GM12878 (cell line): ENCODE measurements at regions not wholly inside any gene's neighbourhood (a gene's known extent, or its start where the extent isn't known, plus 50 kb on each side); places are given as distances from the start of the nearest gene placed in this dataset.

Experiments
- ATAC-seq: fragments of 200-7000 bp; cut with Tn5 transposase; 3 replicates; pipeline ENCODE4 v1.9.1; 2020; ENCODE audit warnings: mild to moderate bottlenecking, moderate library complexity
- BruUV-seq: library from RNA; stranded (reverse); fragments of 400-500 nt; replicated peaks from 2 replicates; lab custom pipeline; 2021; lab: Mats Ljungman, UMichigan
- CTCF ChIA-PET: fragments of 300-600 bp; sonication (Branson Sonifier 250); formaldehyde crosslinking; extraction: SDS; loops from one replicate; lab custom pipeline; 2021; ENCODE audit warnings: inconsistent platforms; lab: Yijun Ruan, JAX
- POLR2A ChIA-PET: fragments of 350-600 bp; formaldehyde crosslinking; extraction: SDS; loops from one replicate; lab custom pipeline; 2021; ENCODE audit warnings: inconsistent platforms; lab: Charles Lee
- RAD21 ChIA-PET: fragments of 300-600 bp; sonication (Branson Sonifier 250); formaldehyde crosslinking; loops from one replicate; lab custom pipeline; 2023; ENCODE audit warnings: antibody characterized with exemption; ENCODE audit not compliant: unreplicated experiment; lab: Charles Lee
- SMC1A ChIA-PET: fragments of 300-600 bp; sonication (Branson Sonifier 250); formaldehyde crosslinking; loops from one replicate; lab custom pipeline; 2023; ENCODE audit not compliant: unreplicated experiment, uncharacterized antibody; lab: Charles Lee
- DNase-seq: peaks from one replicate; pipeline ENCODE4 v3.0.0-alpha.2; 2011; ENCODE audit warnings: low read depth, low spot score
- FAIRE-seq: peaks from 3 replicates; lab custom pipeline; 2011; peaks lifted over from hg19 to GRCh38; lab: Jason Lieb, UNC
- H2AFZ ChIP-seq: 2 replicates; pipeline ENCODE4 v1.6.0; 2011; ENCODE audit warnings: low read depth, low read length, control low read depth; ENCODE audit not compliant: control insufficient read depth
- H3K27ac ChIP-seq: 2 replicates; pipeline ENCODE4 v1.5.1; 2011; ENCODE audit warnings: control low read depth; ENCODE audit not compliant: control insufficient read depth, insufficient read depth
- H3K27me3 ChIP-seq, 2 experiments: replicated peaks in 1 of 2; 2 replicates each; pipeline versions ENCODE4 v1.6.0 to v1.6.1; 2011; ENCODE audit warnings: low read length in 1 of 2; ENCODE audit not compliant: control insufficient read depth in 2 of 2, insufficient read depth in 2 of 2
- H3K36me3 ChIP-seq, 2 experiments: 2 replicates each; pipeline ENCODE4 v1.5.1; 2011; ENCODE audit warnings: low read length in 1 of 2; ENCODE audit not compliant: control insufficient read depth in 2 of 2, insufficient read depth in 2 of 2
- H3K4me1 ChIP-seq: 2 replicates; pipeline ENCODE4 v1.6.1; 2011; ENCODE audit warnings: mild to moderate bottlenecking, low read length, moderate library complexity, mixed read lengths; ENCODE audit not compliant: control insufficient read depth, insufficient read depth
- H3K4me2 ChIP-seq: 2 replicates; pipeline ENCODE4 v1.6.0; 2011; ENCODE audit warnings: control low read depth; ENCODE audit not compliant: control insufficient read depth, insufficient read depth
- H3K4me3 ChIP-seq: fragments of 200-600 bp; sonication (generic); 2 replicates; pipeline ENCODE4 v1.5.1; 2016
- H3K79me2 ChIP-seq: 2 replicates; pipeline ENCODE4 v1.6.0; 2011; ENCODE audit warnings: low read length; ENCODE audit not compliant: control insufficient read depth, insufficient read depth
- H3K9ac ChIP-seq: 2 replicates; pipeline ENCODE4 v1.8.0; 2011; ENCODE audit warnings: low read length, control low read depth, mixed read lengths; ENCODE audit not compliant: control insufficient read depth, insufficient read depth
- H3K9me3 ChIP-seq: replicated peaks from 3 replicates; pipeline ENCODE4 v1.5.1; 2011; ENCODE audit warnings: mild to moderate bottlenecking, low read length; ENCODE audit not compliant: control insufficient read depth, insufficient read depth
- H4K20me1 ChIP-seq: 2 replicates; pipeline ENCODE4 v1.6.0; 2011; ENCODE audit not compliant: control insufficient read depth, insufficient read depth
- CHD4 ChIP-seq: fragments of 200-600 bp; sonication (generic); IDR thresholded peaks from 2 replicates; pipeline ENCODE4 v1.6.1; 2016; ENCODE audit warnings: mild to moderate bottlenecking
- EED ChIP-seq: sonication (generic); IDR thresholded peaks from 2 replicates; pipeline ENCODE4 v1.6.1; 2016; ENCODE audit warnings: antibody characterized with exemption, low read depth
- FOXM1 ChIP-seq: IDR thresholded peaks from 2 replicates; pipeline ENCODE4 v1.6.1; 2012; ENCODE audit warnings: low read depth, mild to moderate bottlenecking, inconsistent platforms, low read length, moderate library complexity
- GATAD2B ChIP-seq: fragments of 450-650 bp; conservative IDR thresholded peaks from 2 replicates; pipeline ENCODE4 v1.6.1; 2017; ENCODE audit warnings: low read depth, mild to moderate bottlenecking, moderate library complexity
- MTA3 ChIP-seq: IDR thresholded peaks from 2 replicates; pipeline ENCODE4 v1.6.1; 2012; ENCODE audit warnings: low read length, inconsistent platforms, borderline replicate concordance
- NR2F1 ChIP-seq: fragments of 450-650 bp; conservative IDR thresholded peaks from 2 replicates; pipeline ENCODE4 v1.6.1; 2017; ENCODE audit warnings: mild to moderate bottlenecking
- RBBP5 ChIP-seq: fragments of 200-600 bp; sonication (generic); conservative IDR thresholded peaks from 2 replicates; pipeline ENCODE4 v1.6.1; 2016
- RUNX3 ChIP-seq: IDR thresholded peaks from 2 replicates; pipeline ENCODE4 v1.6.1; 2012; ENCODE audit warnings: low read length, inconsistent platforms
- SIN3A ChIP-seq: IDR thresholded peaks from 2 replicates; pipeline ENCODE4 v1.6.1; 2012; ENCODE audit warnings: low read depth, low read length, improper control_type of control experiment
- SIX5 ChIP-seq: IDR thresholded peaks from 2 replicates; pipeline ENCODE4 v1.6.1; 2011; ENCODE audit warnings: mild to moderate bottlenecking, low read depth, low read length, moderate library complexity; ENCODE audit not compliant: severe bottlenecking
- SMAD5 ChIP-seq: IDR thresholded peaks from 2 replicates; pipeline ENCODE4 v1.6.1; 2016; ENCODE audit warnings: antibody characterized with exemption, low read depth
- SREBF1 ChIP-seq: IDR thresholded peaks from 2 replicates; pipeline ENCODE4 v1.6.1; 2012; ENCODE audit warnings: mild to moderate bottlenecking, low read length
- SUZ12 ChIP-seq: fragments of 200-600 bp; sonication (generic); IDR thresholded peaks from one replicate; pipeline ENCODE4 v1.6.1; 2018; ENCODE audit warnings: antibody characterized with exemption, mild to moderate bottlenecking; ENCODE audit not compliant: unreplicated experiment
- ZNF207 ChIP-seq: fragments of 450-650 bp; IDR thresholded peaks from 2 replicates; pipeline ENCODE4 v1.6.1; 2014; ENCODE audit warnings: antibody characterized with exemption, mild to moderate bottlenecking, borderline replicate concordance
- ZNF24 ChIP-seq: fragments of 450-650 bp; IDR thresholded peaks from 2 replicates; pipeline ENCODE4 v1.6.1; 2017; ENCODE audit warnings: antibody characterized with exemption, mild to moderate bottlenecking
- ZNF687 ChIP-seq: fragments of 450-650 bp; IDR thresholded peaks from 2 replicates; pipeline ENCODE4 v1.6.1; 2017; ENCODE audit warnings: mild to moderate bottlenecking, moderate library complexity
- WGBS: methylation state at CpG from one replicate; pipeline ENCODE4 v1.1.6; 2016; ENCODE audit warnings: low lambda C conversion rate; ENCODE audit not compliant: insufficient replicate concordance, insufficient coverage; ENCODE audit errors: missing lambda C conversion rate; 5-methylcytosine and 5-hydroxymethylcytosine counted together
- in situ Hi-C: fragments of 300-500 bp; cut with MboI; formaldehyde crosslinking; loops from 9 replicates; pipeline ENCODE4 v1.14.3; 2018; ENCODE audit warnings: mixed read lengths
- intact Hi-C: fragments of 100-400 bp; cut with micrococcal nuclease; formaldehyde crosslinking; loops from one replicate; pipeline ENCODE4 v1.14.2; 2022; ENCODE audit not compliant: unreplicated experiment

GRCh38 chr21:34289856-34290255 is 74.0 kb upstream of the KCNE2 start:
- Histone ChIP-seq H3K9me3 (peaks cover 1% of the 10 kb centered on the region; the same call in 1 of the 3 replicates), H3K9ac (no peak overlapping the region), H3K36me3 (no peaks in the 10 kb centered on the region), H3K79me2 (no peaks in the 10 kb centered on the region), H4K20me1 (no peaks in the 10 kb centered on the region), H3K4me3 (no peak overlapping the region), H3K27me3 (no peaks in the 10 kb centered on the region; a peak in 1 of 4 replicates)
- ChIA-PET SMC1A (no interaction called here), RAD21 (no interaction called here), POLR2A (no interaction called here)
- DNase-seq, result no peak
- intact Hi-C loops, result no loop called here
- BruUV-seq, result no TSS peak
- TF ChIP-seq RUNX3, result no peak
- no peak for TF ChIP-seq SIN3A
- no peak for TF ChIP-seq SREBF1
- TF ChIP-seq, all 136 proteins: peak for 0
- H2AFZ ChIP-seq, result no peak overlapping the region
- no peak overlapping the region for H3K4me2 ChIP-seq
- ATAC-seq (no peak), FAIRE-seq (no peak)
- WGBS, result 43% methylated on average over 1 of the region's 1 CpG
- in situ Hi-C loops, result no loop called here
- H3K4me1 ChIP-seq, result no peaks in the 10 kb centered on the region
- CTCF ChIA-PET, result no interaction called here
- no peak overlapping the region for H3K27ac ChIP-seq

GRCh38 chr21:34296878-34297277 is 66.9 kb upstream of the KCNE2 start:
- Histone ChIP-seq H3K9me3 (no peaks in the 10 kb centered on the region), H3K9ac (no peak overlapping the region), H3K27ac (no peak overlapping the region), H3K27me3 (no peaks in the 10 kb centered on the region), H3K79me2 (no peaks in the 10 kb centered on the region), H3K4me1 (no peaks in the 10 kb centered on the region), H3K4me2 (no peak overlapping the region), H3K4me3 (no peak overlapping the region), H2AFZ (no peak overlapping the region), H3K36me3 (no peaks in the 10 kb centered on the region), H4K20me1 (no peaks in the 10 kb centered on the region)
- in situ Hi-C loops, result no loop called here
- POLR2A ChIA-PET, result no interaction called here
- RAD21 ChIA-PET, result no interaction called here
- DNase-seq, result no peak
- ATAC-seq, result no peak
- FAIRE-seq, result no peak
- WGBS, result 14% methylated on average over 2 of the region's 2 CpGs
- SMC1A ChIA-PET, result no interaction called here
- CTCF ChIA-PET, result no interaction called here
- intact Hi-C loops, result no loop called here
- BruUV-seq, result no TSS peak
- no peak for TF ChIP-seq ZNF24
- no peak for TF ChIP-seq EED
- no peak for TF ChIP-seq ZNF207
- TF ChIP-seq FOXM1, result no peak
- no peak for TF ChIP-seq MTA3
- TF ChIP-seq SMAD5, result no peak
- no peak for TF ChIP-seq ZNF687
- TF ChIP-seq NR2F1, result no peak
- TF ChIP-seq SIX5, result no peak
- TF ChIP-seq SUZ12, result no peak
- no peak for TF ChIP-seq RBBP5
- TF ChIP-seq CHD4, result no peak
- TF ChIP-seq GATAD2B, result no peak
